PC-9 (cell line): ENCODE measurements at regions not wholly inside any gene's neighbourhood (a gene's known extent, or its start where the extent isn't known, plus 50 kb on each side); places are given as distances from the start of the nearest gene placed in this dataset.

Source experiments
- BruUV-seq: library from RNA; stranded (reverse); fragments of 400-500 nt; replicated peaks from 2 replicates; lab custom pipeline; 2021; lab: Mats Ljungman, UMichigan
- CTCF ChIA-PET: fragments of 300-600 bp; sonication (Branson Sonifier 250); formaldehyde crosslinking; loops from one replicate; lab custom pipeline; 2022; ENCODE audit warnings: antibody characterized with exemption; lab: Charles Lee
- POLR2A ChIA-PET: fragments of 300-600 bp; sonication (Branson Sonifier 250); formaldehyde crosslinking; loops from one replicate; lab custom pipeline; 2022; ENCODE audit warnings: antibody characterized with exemption; ENCODE audit not compliant: unreplicated experiment; lab: Charles Lee
- DNase-seq, 2 experiments: peaks; one replicate each; pipeline versions ENCODE4 v3.0.0 to v3.0.0-alpha.2; 2015 to 2022; ENCODE audit warnings: mixed read lengths in 1 of 2
- H2AFZ ChIP-seq: fragments of 200-600 bp; sonication (generic); 2 replicates; pipeline ENCODE4 v1.8.1; 2017; ENCODE audit warnings: antibody characterized with exemption
- H3F3A ChIP-seq: fragments of 200-600 bp; sonication (generic); 2 replicates; pipeline ENCODE4 v1.8.1; 2017; ENCODE audit warnings: antibody characterized with exemption, mild to moderate bottlenecking, low read depth; ENCODE audit not compliant: insufficient read depth
- H3K27ac ChIP-seq: fragments of 200-600 bp; sonication (generic); 2 replicates; pipeline ENCODE4 v1.6.1; 2016; ENCODE audit warnings: mixed run types
- H3K27me3 ChIP-seq: fragments of 200-600 bp; sonication (generic); 2 replicates; pipeline ENCODE4 v1.6.1; 2016; ENCODE audit warnings: low read depth, mixed run types; ENCODE audit not compliant: insufficient read depth
- H3K36me3 ChIP-seq: fragments of 200-600 bp; sonication (generic); 2 replicates; pipeline ENCODE4 v1.6.1; 2016; ENCODE audit warnings: low read depth, mixed run types
- H3K4me1 ChIP-seq: fragments of 200-600 bp; sonication (generic); replicated peaks from 2 replicates; pipeline ENCODE4 v1.6.1; 2016; ENCODE audit warnings: mixed run types; ENCODE audit not compliant: insufficient read depth
- H3K4me2 ChIP-seq: fragments of 200-600 bp; sonication (generic); 2 replicates; pipeline ENCODE4 v1.6.1; 2017; ENCODE audit warnings: mixed run types
- H3K4me3 ChIP-seq: fragments of 200-600 bp; sonication (generic); 2 replicates; pipeline ENCODE4 v1.6.1; 2016; ENCODE audit warnings: mixed run types
- H3K79me2 ChIP-seq: fragments of 200-600 bp; sonication (generic); 2 replicates; pipeline ENCODE4 v1.6.1; 2017; ENCODE audit warnings: low read depth, mixed run types
- H3K9me2 ChIP-seq: fragments of 200-600 bp; sonication (generic); 2 replicates; pipeline ENCODE4 v1.8.1; 2017; ENCODE audit warnings: mild to moderate bottlenecking; ENCODE audit not compliant: insufficient read depth
- H3K9me3 ChIP-seq: fragments of 200-600 bp; sonication (generic); 2 replicates; pipeline ENCODE4 v1.8.1; 2016; ENCODE audit warnings: low read depth; ENCODE audit not compliant: insufficient read depth
- H4K20me1 ChIP-seq: fragments of 200-600 bp; sonication (generic); 2 replicates; pipeline ENCODE4 v1.8.1; 2017; ENCODE audit not compliant: insufficient read depth
- EZH2 ChIP-seq: fragments of 200-600 bp; sonication (generic); IDR thresholded peaks from 2 replicates; pipeline ENCODE4 v1.8.0; 2017; ENCODE audit warnings: antibody characterized with exemption, low read depth
- intact Hi-C: fragments of 100-400 bp; cut with micrococcal nuclease; formaldehyde crosslinking; loops from one replicate; pipeline ENCODE4 v1.10.0; 2022; ENCODE audit not compliant: unreplicated experiment
- TF ChIP-seq, protein P1 (sequence below): fragments of 200-600 bp; sonication (generic); conservative IDR thresholded peaks from 2 replicates; pipeline ENCODE4 v1.6.1; 2017; ENCODE audit warnings: mixed run types, antibody characterized with exemption, mild to moderate bottlenecking, moderate library complexity

DNA sequence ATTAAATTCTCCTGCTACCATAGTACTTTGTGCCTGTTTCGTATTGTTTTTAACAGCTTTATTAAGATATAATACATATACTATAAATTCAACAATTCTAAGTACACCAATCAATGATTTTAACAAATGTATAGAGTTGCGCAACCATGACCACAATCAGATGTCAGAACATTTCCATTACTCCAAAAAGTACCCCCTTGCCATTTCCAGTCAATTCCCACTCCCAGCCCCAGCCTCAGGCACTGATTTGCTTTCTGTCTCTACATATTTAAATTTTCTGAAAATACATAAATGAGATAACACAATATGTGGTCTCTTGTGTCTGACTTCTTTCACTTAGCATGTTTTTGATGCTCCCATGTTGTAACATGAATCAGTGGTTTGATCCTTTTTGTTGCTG lies 193.9 kb downstream of the FIGN start:
- no peaks in the 10 kb centered on the region for H3K4me1 ChIP-seq
- no peak overlapping the region for H3K4me2 ChIP-seq
- BruUV-seq = no TSS peak
- POLR2A ChIA-PET = no interaction called here
- TF ChIP-seq, protein P1, sequence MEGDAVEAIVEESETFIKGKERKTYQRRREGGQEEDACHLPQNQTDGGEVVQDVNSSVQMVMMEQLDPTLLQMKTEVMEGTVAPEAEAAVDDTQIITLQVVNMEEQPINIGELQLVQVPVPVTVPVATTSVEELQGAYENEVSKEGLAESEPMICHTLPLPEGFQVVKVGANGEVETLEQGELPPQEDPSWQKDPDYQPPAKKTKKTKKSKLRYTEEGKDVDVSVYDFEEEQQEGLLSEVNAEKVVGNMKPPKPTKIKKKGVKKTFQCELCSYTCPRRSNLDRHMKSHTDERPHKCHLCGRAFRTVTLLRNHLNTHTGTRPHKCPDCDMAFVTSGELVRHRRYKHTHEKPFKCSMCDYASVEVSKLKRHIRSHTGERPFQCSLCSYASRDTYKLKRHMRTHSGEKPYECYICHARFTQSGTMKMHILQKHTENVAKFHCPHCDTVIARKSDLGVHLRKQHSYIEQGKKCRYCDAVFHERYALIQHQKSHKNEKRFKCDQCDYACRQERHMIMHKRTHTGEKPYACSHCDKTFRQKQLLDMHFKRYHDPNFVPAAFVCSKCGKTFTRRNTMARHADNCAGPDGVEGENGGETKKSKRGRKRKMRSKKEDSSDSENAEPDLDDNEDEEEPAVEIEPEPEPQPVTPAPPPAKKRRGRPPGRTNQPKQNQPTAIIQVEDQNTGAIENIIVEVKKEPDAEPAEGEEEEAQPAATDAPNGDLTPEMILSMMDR = no peak
- TF ChIP-seq EZH2 = no peak
- H3F3A ChIP-seq = no peaks in the 10 kb centered on the region
- no peak overlapping the region for H3K4me3 ChIP-seq
- intact Hi-C loops = no loop called here
- no peaks in the 10 kb centered on the region for H3K36me3 ChIP-seq
- no peaks in the 10 kb centered on the region for H3K9me3 ChIP-seq
- no peak overlapping the region for H2AFZ ChIP-seq
- CTCF ChIA-PET = no interaction called here
- H3K79me2 ChIP-seq = no peaks in the 10 kb centered on the region
- DNase-seq = no peak
- H4K20me1 ChIP-seq = no peaks in the 10 kb centered on the region
- H3K27ac ChIP-seq = no peak overlapping the region
- no peaks in the 10 kb centered on the region for H3K27me3 ChIP-seq
- H3K9me2 ChIP-seq = no peaks in the 10 kb centered on the region

DNA sequence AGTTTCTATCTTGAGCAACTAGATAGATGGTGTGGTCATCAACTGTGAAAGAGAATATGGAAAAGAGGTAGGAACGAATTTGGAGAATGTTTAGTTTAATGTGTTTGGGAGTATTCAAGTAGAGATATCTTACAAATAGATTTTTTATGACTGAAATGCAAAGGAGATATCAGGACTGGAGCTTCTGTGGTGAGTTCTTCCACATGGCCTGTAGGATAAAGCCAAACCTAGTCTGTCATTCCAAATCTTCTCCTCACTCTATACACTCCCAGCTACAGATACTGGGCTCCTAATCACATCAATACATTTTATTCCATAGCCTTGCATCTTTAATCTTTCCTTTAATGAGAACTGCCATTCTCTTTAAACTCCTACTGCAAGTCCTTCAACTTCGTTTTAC lies 194.3 kb downstream of the FIGN start:
- Histone ChIP-seq H3K36me3 (no peaks in the 10 kb centered on the region), H3K4me3 (no peak overlapping the region), H3F3A (no peaks in the 10 kb centered on the region), H4K20me1 (no peaks in the 10 kb centered on the region), H2AFZ (no peak overlapping the region), H3K4me1 (no peaks in the 10 kb centered on the region), H3K27me3 (no peaks in the 10 kb centered on the region), H3K9me2 (no peaks in the 10 kb centered on the region), H3K9me3 (no peaks in the 10 kb centered on the region), H3K27ac (no peak overlapping the region), H3K4me2 (no peak overlapping the region), H3K79me2 (no peaks in the 10 kb centered on the region)
- POLR2A ChIA-PET = no interaction called here
- TF ChIP-seq, protein P1 = no peak
- TF ChIP-seq EZH2 = no peak
- no peak for DNase-seq
- CTCF ChIA-PET = no interaction called here
- BruUV-seq = no TSS peak
- intact Hi-C loops = no loop called here

DNA sequence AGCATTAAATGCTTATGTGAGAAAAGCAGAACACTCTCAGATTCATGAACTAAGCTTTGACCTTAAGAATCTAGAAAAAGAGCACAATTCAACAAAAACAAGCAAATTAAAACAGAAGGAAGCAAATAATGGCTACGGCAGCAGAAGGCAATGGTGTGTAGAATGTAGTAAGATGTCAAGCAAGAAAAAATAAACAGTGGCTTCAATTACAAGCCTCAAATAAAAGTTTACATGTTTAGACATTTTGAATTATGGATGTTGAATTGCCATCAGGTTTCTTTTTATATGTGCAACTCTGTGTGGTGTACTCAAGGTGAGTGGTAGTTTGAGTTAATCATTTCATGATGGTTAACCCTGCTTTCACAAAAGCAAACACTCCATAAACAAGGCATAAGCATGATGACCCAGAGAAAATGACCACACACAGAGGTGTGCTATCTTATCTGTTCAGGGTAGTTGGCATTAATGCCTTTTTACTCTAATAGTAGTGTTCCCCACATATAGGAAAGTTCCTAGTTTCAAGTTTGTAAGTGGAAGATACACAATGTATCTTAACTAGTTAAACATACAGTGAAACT lies 207.1 kb downstream of the FIGN start:
- TF ChIP-seq, protein P1 = no peak
- no peak for TF ChIP-seq EZH2
- Histone ChIP-seq H3K4me2 (no peak overlapping the region), H3K79me2 (no peaks in the 10 kb centered on the region), H3K4me3 (no peak overlapping the region), H3K27ac (no peak overlapping the region), H3K36me3 (no peaks in the 10 kb centered on the region), H3K9me2 (no peaks in the 10 kb centered on the region), H3F3A (no peaks in the 10 kb centered on the region), H3K27me3 (no peaks in the 10 kb centered on the region), H4K20me1 (no peaks in the 10 kb centered on the region), H2AFZ (no peak overlapping the region), H3K9me3 (no peaks in the 10 kb centered on the region), H3K4me1 (no peaks in the 10 kb centered on the region)
- no TSS peak for BruUV-seq
- DNase-seq = no peak
- intact Hi-C loops = no loop called here
- POLR2A ChIA-PET = no interaction called here
- CTCF ChIA-PET = no interaction called here
